Skin epidermis (tissue), 12 donors: ENCODE measurements at regions not wholly inside any gene's neighbourhood (a gene's known extent, or its start where the extent isn't known, plus 50 kb on each side); places are given as distances from the start of the nearest gene placed in this dataset.

Experiments
- H3K27ac ChIP-seq, 21 experiments: fragments of 200-600 bp; sonication (generic) in 11 of 21; one replicate each; pipeline ENCODE4 v1.5.0; 2020; ENCODE audit warnings: mild to moderate bottlenecking in 3 of 21, inconsistent platforms in 2 of 21, moderate library complexity in 2 of 21
- H3K4me3 ChIP-seq, 7 experiments: fragments of 200-600 bp; sonication (generic) in 2 of 7; one replicate each; pipeline ENCODE4 v1.5.0; 2020; ENCODE audit warnings: inconsistent platforms in 2 of 7, mild to moderate bottlenecking in 2 of 7, moderate library complexity in 1 of 7

DNA sequence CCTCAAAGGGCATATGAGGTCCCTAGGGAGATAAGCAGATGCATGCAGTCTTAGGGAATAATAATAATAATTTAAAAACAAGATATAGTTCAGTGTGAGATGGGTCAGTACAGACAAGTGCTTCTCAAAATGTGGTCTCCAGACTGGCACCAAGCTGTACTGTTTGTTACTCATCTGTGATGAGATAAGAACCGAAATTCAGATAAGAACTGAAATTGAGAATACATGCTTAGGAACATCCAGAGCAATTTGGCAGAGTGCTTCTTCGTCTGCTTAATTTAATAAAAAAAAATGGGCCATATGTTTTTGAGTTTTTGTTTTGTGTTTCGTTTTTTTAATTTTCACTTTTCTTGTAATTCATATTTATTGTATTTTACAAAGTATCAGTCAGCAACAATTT is 86.5 kb upstream of the SGCD start:
- H3K4me3 ChIP-seq = no peak overlapping the region
- H3K27ac ChIP-seq = no peak overlapping the region

DNA sequence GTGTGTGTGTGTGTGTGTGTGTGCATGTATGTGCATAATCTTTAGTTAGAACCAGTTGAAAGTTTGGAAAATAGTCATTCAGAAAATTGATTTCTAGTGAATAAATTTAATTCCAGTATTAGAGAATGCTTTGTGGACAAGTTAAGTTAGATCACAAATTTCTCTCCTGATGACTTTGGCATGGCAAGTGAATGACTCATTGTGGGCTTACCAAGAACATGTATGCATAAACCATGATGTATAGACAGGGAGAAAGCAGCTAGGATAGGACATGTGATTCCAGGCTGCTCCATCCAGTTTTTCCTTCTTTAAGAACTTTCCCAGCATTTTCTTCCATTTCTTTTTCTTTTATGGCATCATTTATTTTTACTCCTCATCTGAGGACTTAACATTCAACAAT is 85.7 kb upstream of the SGCD start:
- Histone ChIP-seq H3K27ac (no peak overlapping the region), H3K4me3 (no peak overlapping the region)

DNA sequence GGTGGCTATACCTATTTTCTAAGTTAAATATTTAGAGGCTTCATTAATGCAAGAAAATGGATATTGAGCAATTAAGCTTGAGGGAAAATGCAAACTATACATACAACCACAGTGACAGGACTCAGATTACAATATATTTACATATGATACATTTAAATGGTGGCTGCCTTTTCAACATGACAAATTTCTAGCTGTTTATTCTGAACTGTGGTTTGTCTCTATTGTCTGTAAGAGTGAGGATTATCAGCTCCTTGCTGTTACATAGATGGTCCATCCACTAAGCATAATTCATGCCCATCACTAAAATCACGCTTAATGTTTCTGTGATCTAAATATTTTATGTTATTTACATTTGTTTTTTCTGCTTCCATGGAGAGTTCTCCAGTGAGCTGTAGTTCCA is 81.1 kb upstream of the SGCD start:
- Histone ChIP-seq H3K4me3 (no peak overlapping the region), H3K27ac (no peak overlapping the region)

DNA sequence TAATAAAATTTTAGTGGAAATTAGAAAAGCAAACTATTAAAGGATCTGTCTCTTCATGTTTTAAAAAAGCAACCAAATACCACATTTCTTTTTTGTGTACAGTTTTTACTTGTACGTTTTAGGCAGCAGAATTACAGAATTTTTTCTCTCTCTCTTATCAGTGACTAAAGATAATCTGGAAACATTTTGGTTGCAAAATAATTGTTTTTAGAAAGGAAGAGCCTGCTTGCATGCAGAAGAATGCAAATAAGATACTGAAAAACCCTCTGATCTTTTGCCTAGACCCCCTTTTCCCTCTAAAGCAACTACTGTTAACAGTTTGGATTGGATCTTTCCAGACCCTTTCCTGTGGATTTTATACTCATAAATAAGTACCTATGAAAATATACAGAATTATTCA is 75.9 kb upstream of the SGCD start:
- Histone ChIP-seq H3K4me3 (no peak overlapping the region), H3K27ac (no peak overlapping the region)

DNA sequence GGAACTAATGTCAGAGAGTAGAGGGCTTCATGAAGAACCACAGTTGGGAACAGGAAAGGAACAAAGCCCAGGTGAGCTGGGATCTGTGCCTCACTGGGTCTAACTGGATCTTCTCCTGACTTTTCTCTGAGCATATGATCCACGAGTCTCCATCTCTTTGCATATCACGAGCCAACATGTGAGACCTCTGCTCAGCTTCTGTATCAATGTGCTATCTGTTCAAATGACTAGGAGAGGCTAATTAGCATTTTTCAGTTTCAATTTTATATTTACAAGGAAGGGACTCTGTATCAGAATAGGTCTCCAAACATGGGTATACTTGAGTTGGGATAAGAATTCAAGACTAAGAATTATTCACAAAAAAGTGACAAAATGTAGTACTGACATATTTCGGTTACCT is 73.8 kb upstream of the SGCD start:
- Histone ChIP-seq H3K4me3 (no peak overlapping the region), H3K27ac (no peak overlapping the region)

DNA sequence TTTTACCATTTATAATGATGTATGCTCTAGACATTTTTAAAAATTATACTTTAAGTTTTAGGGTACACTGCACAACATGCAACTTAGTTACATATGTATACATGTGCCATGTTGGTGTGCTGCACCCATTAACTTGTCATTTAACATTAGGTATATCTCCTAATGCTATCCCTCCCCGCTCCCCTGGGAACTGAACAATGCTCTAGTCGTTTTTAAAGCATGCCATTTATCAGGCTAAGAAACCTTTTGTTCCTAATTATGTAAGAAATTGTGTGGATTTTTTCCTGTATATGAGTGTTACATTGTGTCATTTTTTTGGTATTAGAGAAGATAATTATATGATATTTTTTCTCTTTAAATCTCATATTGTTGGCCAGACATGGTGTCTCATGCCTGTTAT is 72.8 kb upstream of the SGCD start:
- Histone ChIP-seq H3K27ac (no peak overlapping the region), H3K4me3 (no peak overlapping the region)

DNA sequence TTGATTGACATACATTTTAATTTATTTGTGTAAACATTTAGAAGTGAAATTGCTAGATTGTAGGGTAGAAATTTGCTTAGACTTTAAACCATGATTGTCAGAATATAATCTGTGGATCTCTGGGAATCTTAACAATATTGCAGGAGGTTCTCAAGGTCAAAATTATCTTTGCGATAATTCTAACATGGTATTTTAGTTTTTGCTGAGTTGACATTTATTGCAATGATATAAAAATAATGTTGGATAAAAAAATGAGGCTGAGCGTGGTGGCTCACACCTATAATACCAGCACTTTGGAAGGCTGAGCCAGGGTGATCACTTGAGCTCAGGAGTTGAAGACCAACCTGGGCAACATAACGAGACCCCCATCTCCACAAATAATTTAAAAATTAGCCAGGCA is 70.3 kb upstream of the SGCD start:
- H3K4me3 ChIP-seq = no peak overlapping the region
- no peak overlapping the region for H3K27ac ChIP-seq

DNA sequence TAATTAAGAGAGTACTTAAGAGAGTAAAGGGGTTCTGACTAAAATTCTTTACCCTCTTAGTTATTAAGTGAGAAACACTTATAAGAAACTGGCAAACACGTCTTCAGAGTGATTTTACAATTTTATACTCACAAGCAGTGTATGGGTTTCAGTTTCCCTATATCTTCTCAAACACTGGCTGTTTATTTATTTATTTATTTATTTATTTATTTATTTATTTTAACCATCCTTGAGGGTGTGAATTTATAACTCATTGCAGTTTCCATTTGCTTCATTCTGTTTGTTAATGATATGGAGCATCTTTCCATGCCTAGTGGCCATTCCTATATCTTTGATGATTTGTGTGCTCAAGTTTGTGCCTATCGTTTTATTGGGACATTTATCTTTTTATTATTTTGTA is 68.0 kb upstream of the SGCD start:
- Histone ChIP-seq H3K4me3 (no peak overlapping the region), H3K27ac (no peak overlapping the region)

DNA sequence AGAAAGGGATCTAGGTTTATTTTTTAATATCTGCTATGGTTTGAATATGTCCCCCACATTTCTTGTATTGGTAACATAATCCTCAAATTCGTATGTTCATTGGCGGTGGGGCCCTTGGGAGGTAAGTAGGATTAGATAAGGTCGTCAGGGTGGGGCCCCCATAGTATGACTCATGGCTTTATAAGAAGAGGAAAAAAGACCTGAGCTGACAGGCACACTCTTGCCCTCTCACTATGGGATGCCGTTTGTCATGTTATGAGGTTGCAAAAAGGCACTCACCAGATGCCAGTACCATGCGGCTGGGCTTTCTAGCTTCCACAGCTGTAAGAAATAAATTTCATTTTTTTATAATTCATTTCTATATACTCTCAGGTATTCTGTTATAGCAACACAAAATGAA is 67.3 kb upstream of the SGCD start:
- no peak overlapping the region for H3K27ac ChIP-seq
- H3K4me3 ChIP-seq = no peak overlapping the region

DNA sequence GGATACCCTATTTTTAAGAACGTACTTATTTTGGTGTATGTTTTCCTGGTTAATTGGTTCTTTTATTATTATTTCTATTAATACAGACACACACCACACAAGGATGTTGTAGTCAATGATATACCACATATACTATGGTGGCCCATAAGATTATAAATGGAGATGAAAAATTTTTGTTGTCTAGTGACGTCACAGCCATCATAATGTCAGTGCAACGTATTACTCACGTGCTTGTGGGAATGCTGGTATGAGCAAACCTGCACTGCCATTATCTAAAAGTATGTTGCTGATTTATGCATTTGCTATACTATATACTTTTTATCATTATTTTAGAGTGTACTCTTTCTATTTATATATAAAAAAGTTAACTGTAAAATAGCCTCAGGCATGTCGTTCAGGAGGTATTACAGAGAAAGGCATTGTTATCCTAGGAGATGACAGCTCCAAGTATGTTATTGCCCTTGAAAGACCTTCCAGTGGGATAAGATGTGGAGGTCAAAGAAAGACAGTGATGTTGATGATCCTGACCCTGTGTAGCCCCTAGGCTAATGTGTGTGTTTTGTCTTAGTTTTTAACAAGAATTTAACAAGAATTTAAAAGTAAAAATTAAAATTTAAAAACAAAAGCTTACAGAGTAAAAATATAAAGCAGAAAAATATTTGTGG is 65.6 kb upstream of the SGCD start:
- Histone ChIP-seq H3K27ac (no peak overlapping the region), H3K4me3 (no peak overlapping the region)

DNA sequence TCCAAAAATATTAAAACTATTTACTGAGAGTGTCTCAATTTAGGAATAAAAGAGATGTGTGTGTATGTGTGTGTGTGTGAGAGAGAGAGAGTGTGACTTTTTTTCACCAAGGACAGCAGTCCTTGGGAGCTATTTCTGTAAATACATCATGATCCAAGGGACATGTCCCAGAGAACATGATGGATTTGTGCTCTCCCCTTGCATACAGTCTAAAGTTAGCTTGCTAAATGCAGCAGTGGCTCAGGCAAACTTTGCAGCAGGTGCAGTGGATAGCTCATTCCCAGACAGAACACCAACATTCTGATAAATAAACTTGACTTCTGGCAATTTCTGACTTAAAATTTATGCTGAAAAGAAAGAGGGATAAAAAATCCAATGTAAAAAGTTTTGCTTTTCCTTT is 55.4 kb upstream of the SGCD start:
- Histone ChIP-seq H3K27ac (no peak overlapping the region), H3K4me3 (no peak overlapping the region)

DNA sequence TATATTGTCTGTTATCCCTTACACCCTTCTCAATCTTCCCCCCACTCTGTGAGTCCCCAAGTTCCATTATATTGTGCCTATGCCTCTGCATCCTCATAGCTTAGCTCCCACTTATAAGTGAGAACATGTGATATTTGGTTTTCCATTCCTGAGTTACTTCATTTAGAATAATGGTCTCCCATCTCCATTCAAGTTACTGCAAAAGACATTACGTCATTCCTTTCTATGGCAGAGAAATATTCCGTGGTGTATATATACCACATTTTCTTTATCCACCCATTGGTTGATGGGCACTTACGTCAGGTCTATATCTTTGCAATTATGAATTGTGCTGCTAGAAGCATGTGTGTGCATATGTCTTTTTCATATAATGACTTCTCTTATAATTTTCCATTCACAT is 54.8 kb upstream of the SGCD start:
- Histone ChIP-seq H3K27ac (no peak overlapping the region), H3K4me3 (no peak overlapping the region)

DNA sequence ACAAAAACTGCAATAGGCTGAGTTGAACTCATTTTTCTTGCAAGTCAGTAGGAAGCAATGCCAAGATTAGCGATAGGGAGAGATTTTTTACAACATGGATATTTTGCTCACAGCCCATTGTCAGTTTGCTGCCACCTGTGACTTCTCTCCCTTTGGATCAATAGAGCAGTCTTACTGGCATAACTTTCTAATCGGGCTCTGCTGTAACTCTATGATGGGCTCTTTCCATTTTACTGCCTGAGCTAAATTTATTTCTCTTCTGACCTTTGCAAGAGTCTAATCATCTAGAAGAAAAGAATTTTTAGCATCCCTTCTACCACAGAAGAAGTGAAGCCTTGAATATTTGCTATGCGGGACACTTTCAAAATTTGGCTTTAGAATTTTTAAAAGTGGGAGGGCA is 53.6 kb upstream of the SGCD start:
- no peak overlapping the region for H3K27ac ChIP-seq
- H3K4me3 ChIP-seq = no peak overlapping the region

DNA sequence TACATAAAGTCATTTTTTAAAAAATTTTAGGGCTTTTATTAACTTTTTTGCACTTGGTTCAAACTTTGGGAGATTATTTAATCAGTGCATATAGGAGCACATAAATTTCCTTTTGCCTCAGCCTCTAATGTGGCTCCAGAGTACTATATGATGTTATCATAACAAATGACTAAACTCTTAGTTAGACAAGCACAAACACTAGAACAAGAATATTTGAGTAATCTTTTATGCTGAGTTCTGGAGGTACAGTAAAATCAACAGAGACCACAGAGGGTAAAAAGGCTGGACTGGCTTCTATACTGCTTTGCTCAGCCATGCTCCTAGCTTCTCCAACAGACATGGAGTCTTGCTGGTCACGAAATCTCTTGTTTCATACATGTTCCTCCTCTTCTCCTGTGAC is 52.5 kb upstream of the SGCD start:
- Histone ChIP-seq H3K4me3 (no peak overlapping the region), H3K27ac (no peak overlapping the region)
